Effector memory CD8-positive, alpha-beta T cell (primary cell): ENCODE measurements at regions not wholly inside any gene's neighbourhood (a gene's known extent, or its start where the extent isn't known, plus 50 kb on each side); places are given as distances from the start of the nearest gene placed in this dataset.
"Not testable (repeated sequence)": the region's sequence is repeated elsewhere in the genome, so short reads cannot be mapped to it uniquely, and the experiment has no call there.

ENCODE experiments used
- ATAC-seq: fragments of 150-1000 bp; cut with Tn5 transposase; replicated peaks from 2 replicates; pipeline ENCODE4 v1.10.0; 2021; ENCODE audit warnings: mild to moderate bottlenecking, moderate library complexity
- DNase-seq, 3 experiments: peaks; one replicate each; pipeline ENCODE4 v3.0.0; 2021
- H3K27ac Mint-ChIP-seq, 2 donors: one replicate each; pipeline ENCODE4 v1.8.0; 2022; ENCODE audit warnings: mild to moderate bottlenecking in 2 of 2, mixed read lengths in 2 of 2, moderate library complexity in 2 of 2
- H3K27me3 Mint-ChIP-seq, 2 donors: one replicate each; pipeline ENCODE4 v1.8.0; 2022; ENCODE audit warnings: mixed read lengths in 2 of 2
- H3K36me3 Mint-ChIP-seq: one replicate; pipeline ENCODE4 v1.8.0; 2022; ENCODE audit warnings: mild to moderate bottlenecking, moderate library complexity, mixed read lengths; ENCODE audit not compliant: insufficient read depth
- H3K4me1 Mint-ChIP-seq, 2 donors: one replicate each; pipeline ENCODE4 v1.8.0; 2022; ENCODE audit warnings: low read depth in 2 of 2, mixed read lengths in 2 of 2
- H3K4me3 Mint-ChIP-seq, 2 donors: one replicate each; pipeline ENCODE4 v1.8.0; 2022; ENCODE audit warnings: mild to moderate bottlenecking in 2 of 2, mixed read lengths in 2 of 2, moderate library complexity in 2 of 2
- H3K9me3 Mint-ChIP-seq, 2 donors: one replicate each; pipeline ENCODE4 v1.8.0; 2022; ENCODE audit warnings: mixed read lengths in 2 of 2

DNA sequence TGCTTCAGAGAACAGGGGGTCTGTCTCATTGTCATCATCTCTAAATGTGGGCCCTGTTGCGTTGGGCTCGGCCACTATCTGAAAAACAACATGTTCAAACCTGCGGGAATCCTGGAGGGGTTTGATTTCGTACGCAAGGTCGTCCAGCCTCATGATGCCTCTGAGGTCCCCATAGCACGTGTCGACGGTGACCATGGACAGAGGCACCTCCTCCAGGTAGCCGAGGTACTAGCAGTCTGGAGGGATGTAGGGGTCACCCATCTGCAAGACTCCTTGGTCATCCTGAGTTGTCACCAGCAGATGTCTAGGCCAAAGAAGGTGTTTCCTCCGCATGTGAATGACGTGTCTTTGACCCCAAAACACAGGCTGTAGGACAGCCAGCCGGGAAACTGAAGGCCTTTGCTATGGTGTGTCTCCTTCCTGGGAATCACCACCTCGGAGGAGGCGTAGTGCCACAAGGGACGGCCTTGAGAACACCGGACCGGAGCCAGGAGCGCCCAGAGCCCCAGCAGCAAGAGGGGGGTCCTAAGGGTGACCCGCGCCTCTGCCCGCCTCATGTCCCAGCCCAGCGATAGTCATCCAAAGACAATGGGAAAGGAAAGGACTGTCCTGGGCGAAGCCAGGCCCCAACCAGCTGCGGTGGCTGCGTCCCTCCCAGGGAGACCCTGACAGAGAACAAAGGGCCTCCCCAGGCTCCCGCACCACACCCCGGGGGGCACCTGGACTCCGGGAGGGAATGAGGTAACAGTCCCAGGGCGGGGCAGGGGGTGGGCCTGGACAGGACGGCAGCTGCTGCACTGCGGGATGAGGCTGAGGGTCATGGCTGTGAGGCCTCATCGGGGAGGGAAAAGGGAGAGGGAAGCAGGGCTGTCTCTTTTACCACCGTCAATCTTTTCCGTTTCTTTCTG is 445.5 kb downstream of the TMEM121 start:
- Mint-ChIP-seq H3K36me3 (no peaks in the 10 kb centered on the region), H3K4me3 (no peak overlapping the region), H3K27ac (no peak overlapping the region), H3K9me3 (no peaks in the 10 kb centered on the region), H3K27me3 (peaks cover 78 to 100% of the 10 kb centered on the region in 2 donors), H3K4me1 (peaks cover 3 to 8% of the 10 kb centered on the region in 2 donors)
- ATAC-seq (no peak), DNase-seq (no peak)

DNA sequence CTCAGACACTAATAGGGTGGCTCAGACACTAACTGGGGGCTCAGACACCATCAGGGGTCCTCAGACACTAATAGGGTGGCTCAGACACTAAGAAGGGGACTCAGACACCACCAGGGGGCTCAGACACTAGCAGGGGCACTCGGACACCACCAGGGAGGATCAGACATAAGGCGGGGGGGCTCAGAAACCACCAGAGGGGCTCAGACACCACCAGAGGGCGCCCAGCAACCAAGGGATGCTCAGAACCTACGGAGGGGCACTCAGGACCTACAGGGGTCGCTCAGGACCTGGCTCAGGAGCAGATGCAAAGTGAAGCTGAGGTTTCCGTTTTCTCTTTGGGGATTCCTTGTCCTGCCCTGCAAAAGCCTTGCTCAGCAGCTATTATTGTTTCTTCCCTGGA is 448.5 kb downstream of the TMEM121 start:
- no peak overlapping the region for H3K4me3 Mint-ChIP-seq
- ATAC-seq = peak; percentile 86
- peaks cover 65 to 95% of the 10 kb centered on the region in 2 donors for H3K27me3 Mint-ChIP-seq
- no peaks in the 10 kb centered on the region for H3K9me3 Mint-ChIP-seq
- peaks cover 3 to 7% of the 10 kb centered on the region in 2 donors for H3K4me1 Mint-ChIP-seq
- DNase-seq = peak; percentile 53 to 59 (median 53)
- peak overlapping the region in 1 of 2 donors; percentile 54 for H3K27ac Mint-ChIP-seq
- H3K36me3 Mint-ChIP-seq = no peaks in the 10 kb centered on the region

DNA sequence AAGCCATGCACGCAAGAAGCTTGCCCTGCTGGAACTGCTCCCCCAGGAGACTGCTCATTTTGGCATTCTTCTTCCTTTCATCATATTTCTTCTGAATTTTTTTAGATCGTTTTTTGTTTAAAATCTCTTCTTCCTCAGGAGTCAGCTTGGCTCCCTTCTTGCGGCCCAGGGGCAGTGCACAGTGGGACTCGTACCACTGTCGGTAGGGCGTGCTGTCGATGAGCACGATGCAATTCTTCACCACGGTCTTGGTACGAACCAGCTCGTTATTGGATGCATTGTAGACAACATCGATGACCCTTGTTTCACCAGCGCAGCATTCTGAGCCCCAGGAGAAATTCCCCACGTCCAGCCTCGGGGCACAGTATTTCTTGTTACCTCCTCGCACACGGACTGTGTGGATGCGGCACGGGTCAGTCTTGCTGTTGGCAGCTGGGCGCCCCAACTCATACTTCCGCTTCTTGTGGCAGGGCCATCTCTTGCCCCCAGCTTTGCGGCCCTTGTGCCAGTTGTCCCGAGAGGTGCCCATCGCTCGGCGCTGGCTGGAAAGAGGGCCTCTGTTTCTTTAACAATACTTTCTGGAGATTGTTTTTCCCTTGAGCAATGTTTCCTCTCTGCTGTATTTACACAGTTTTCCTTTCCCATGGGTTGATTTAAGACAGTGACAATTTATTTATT is 452.4 kb downstream of the TMEM121 start:
- H3K4me3 Mint-ChIP-seq = no peak overlapping the region
- peaks cover 30 to 32% of the 10 kb centered on the region in 2 donors for H3K4me1 Mint-ChIP-seq
- no peak overlapping the region for H3K27ac Mint-ChIP-seq
- ATAC-seq (no peak), DNase-seq (no peak)
- H3K9me3 Mint-ChIP-seq = no peaks in the 10 kb centered on the region
- H3K27me3 Mint-ChIP-seq = peaks cover 36 to 70% of the 10 kb centered on the region in 2 donors
- no peaks in the 10 kb centered on the region for H3K36me3 Mint-ChIP-seq

GRCh38 chr14:105979446-105979845 is 453.1 kb downstream of the TMEM121 start:
- no peak for DNase-seq
- H3K27me3 Mint-ChIP-seq = peaks cover 29 to 63% of the 10 kb centered on the region in 2 donors
- H3K4me3 Mint-ChIP-seq = no peak overlapping the region
- no peaks in the 10 kb centered on the region for H3K9me3 Mint-ChIP-seq
- peaks cover 29 to 30% of the 10 kb centered on the region in 2 donors for H3K4me1 Mint-ChIP-seq
- no peaks in the 10 kb centered on the region for H3K36me3 Mint-ChIP-seq
- no peak overlapping the region for H3K27ac Mint-ChIP-seq
- ATAC-seq = no peak

- no peak for ATAC-seq
- peaks cover 31 to 33% of the 10 kb centered on the region in 2 donors for H3K4me1 Mint-ChIP-seq
- no peak for DNase-seq
- no peaks in the 10 kb centered on the region for H3K9me3 Mint-ChIP-seq
- no peaks in the 10 kb centered on the region for H3K36me3 Mint-ChIP-seq
- H3K27ac Mint-ChIP-seq = no peak overlapping the region
- no peak overlapping the region for H3K4me3 Mint-ChIP-seq
- peaks cover 27 to 55% of the 10 kb centered on the region in 2 donors for H3K27me3 Mint-ChIP-seq
These were observed 453.8 kb downstream of the TMEM121 start for GRCh38 chr14:105980224-105980623.

GRCh38 chr14:105981517-105982302 is 455.3 kb downstream of the TMEM121 start:
- ATAC-seq (peak; percentile 80), DNase-seq (peak; percentile 75 to 76 (median 75))
- H3K27ac Mint-ChIP-seq = peak overlapping the region; percentile 60 to 83
- H3K4me3 Mint-ChIP-seq = peak overlapping the region; percentile 64 to 76
- not testable (repeated sequence) for H3K36me3 Mint-ChIP-seq, H3K9me3 Mint-ChIP-seq
- peaks cover 13 to 40% of the 10 kb centered on the region in 2 donors for H3K27me3 Mint-ChIP-seq
- H3K4me1 Mint-ChIP-seq = peaks cover 35 to 37% of the 10 kb centered on the region in 2 donors

- DNase-seq (no peak), ATAC-seq (no peak)
- H3K9me3 Mint-ChIP-seq = no peaks in the 10 kb centered on the region
- H3K36me3 Mint-ChIP-seq = no peaks in the 10 kb centered on the region
- peak overlapping the region; percentile 24 to 31 for H3K4me3 Mint-ChIP-seq
- H3K27ac Mint-ChIP-seq = peak overlapping the region; percentile 80 to 83
- H3K4me1 Mint-ChIP-seq = peaks cover 45% of the 10 kb centered on the region in 2 donors
- peaks cover 10 to 31% of the 10 kb centered on the region in 2 donors for H3K27me3 Mint-ChIP-seq
These were observed 456.3 kb downstream of the TMEM121 start for GRCh38 chr14:105982664-105983063.

- H3K9me3 Mint-ChIP-seq = no peaks in the 10 kb centered on the region
These were observed 460.5 kb downstream of the TMEM121 start for GRCh38 chr14:105986894-105987284.

DNA sequence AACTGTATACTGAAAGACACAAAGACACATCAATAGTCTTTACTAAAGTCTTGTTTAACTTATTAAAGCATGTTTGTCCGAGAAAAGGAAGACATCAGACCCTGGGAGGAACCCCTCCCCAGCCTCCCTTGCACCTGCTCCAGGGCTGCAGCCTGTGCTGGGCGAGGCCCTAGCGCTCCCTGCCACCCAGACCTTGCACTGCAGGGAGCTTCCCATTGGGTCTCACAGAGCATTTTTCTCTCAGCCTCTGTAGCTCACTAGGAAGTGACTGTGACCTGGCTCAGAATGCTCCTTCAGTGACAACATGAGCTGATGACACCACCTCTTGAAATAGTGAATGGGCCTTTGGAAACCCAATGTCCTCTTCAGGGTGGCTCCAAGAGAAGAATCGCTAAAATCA is 461.2 kb downstream of the TMEM121 start:
- Mint-ChIP-seq H3K9me3 (no peaks in the 10 kb centered on the region), H3K27ac (peak overlapping the region; percentile 79), H3K27me3 (peaks cover 0 to 11% of the 10 kb centered on the region in 2 donors), H3K4me1 (peaks cover 34 to 36% of the 10 kb centered on the region in 2 donors), H3K36me3 (no peaks in the 10 kb centered on the region), H3K4me3 (peak overlapping the region; percentile 27 to 58)
- DNase-seq = no peak
- no peak for ATAC-seq

More at GRCh38 chr14:105986894-105987284, 460.5 kb downstream of the TMEM121 start:
- Mint-ChIP-seq H3K4me3 (peak overlapping the region; percentile 27 to 58), H3K36me3 (no peaks in the 10 kb centered on the region), H3K4me1 (peaks cover 41% of the 10 kb centered on the region in 2 donors), H3K27ac (peak overlapping the region; percentile 79), H3K27me3 (peaks cover 0 to 5% of the 10 kb centered on the region in 2 donors)
- ATAC-seq = peak; percentile 37
- no peak for DNase-seq

- H3K27me3 Mint-ChIP-seq = peaks cover 8 to 20% of the 10 kb centered on the region in 2 donors
- H3K36me3 Mint-ChIP-seq = no peaks in the 10 kb centered on the region
- DNase-seq (no peak), ATAC-seq (no peak)
- peaks cover 39 to 46% of the 10 kb centered on the region in 2 donors for H3K4me1 Mint-ChIP-seq
- H3K4me3 Mint-ChIP-seq = no peak overlapping the region
- H3K27ac Mint-ChIP-seq = peak overlapping the region in 1 of 2 donors; percentile 49
- no peaks in the 10 kb centered on the region for H3K9me3 Mint-ChIP-seq
These were observed 463.4 kb downstream of the TMEM121 start for GRCh38 chr14:105989566-105990302.

- H3K4me1 Mint-ChIP-seq = peaks cover 31 to 38% of the 10 kb centered on the region in 2 donors
- H3K4me3 Mint-ChIP-seq, H3K36me3 Mint-ChIP-seq, H3K9me3 Mint-ChIP-seq, DNase-seq, H3K27ac Mint-ChIP-seq, ATAC-seq: not testable (repeated sequence)
- H3K27me3 Mint-ChIP-seq = peaks cover 8 to 20% of the 10 kb centered on the region in 2 donors
These were observed 465.3 kb downstream of the TMEM121 start for GRCh38 chr14:105991677-105992076.

DNA sequence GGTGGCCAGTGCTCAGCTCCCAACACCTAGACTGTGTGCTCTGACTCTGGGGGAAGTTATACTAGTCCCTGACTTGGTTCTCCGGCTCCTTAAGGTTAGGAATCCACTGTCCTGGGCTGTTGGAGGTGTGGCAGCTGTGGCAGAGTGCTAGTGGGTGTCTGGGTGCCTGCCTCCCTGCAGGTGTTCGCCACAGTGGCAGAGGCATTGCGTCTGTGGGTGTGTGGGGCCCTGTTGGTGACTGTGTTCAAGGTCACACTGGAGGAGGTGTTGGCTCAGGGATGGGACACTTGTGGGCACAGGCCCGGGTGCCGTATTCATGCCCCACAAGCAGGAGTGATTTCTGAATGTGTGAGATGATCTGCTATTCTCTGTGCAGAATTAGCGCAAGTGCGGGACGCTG is 467.4 kb downstream of the TMEM121 start:
- H3K9me3 Mint-ChIP-seq = no peaks in the 10 kb centered on the region
- ATAC-seq = peak; percentile 95
- peak overlapping the region in 1 of 2 donors; percentile 48 for H3K4me3 Mint-ChIP-seq
- H3K27me3 Mint-ChIP-seq = peaks cover 8 to 20% of the 10 kb centered on the region in 2 donors
- H3K36me3 Mint-ChIP-seq = peaks cover under 1% of the 10 kb centered on the region
- peak overlapping the region; percentile 11 to 44 for H3K27ac Mint-ChIP-seq
- DNase-seq = peak in 2 of 3 experiments; percentile 30 to 39
- H3K4me1 Mint-ChIP-seq = peaks cover 23 to 29% of the 10 kb centered on the region in 2 donors
